Muscle layer of duodenum (tissue), 2 donors: ENCODE measurements at regions not wholly inside any gene's neighbourhood (a gene's known extent, or its start where the extent isn't known, plus 50 kb on each side); places are given as distances from the start of the nearest gene placed in this dataset.

Experiments
- H3K27ac ChIP-seq: one replicate; pipeline ENCODE4 v1.7.0; 2013; ENCODE audit warnings: mild to moderate bottlenecking, low read length
- H3K27me3 ChIP-seq: one replicate; pipeline ENCODE4 v1.7.0; 2013; ENCODE audit warnings: low read depth, mild to moderate bottlenecking, control low read depth, low read length
- H3K36me3 ChIP-seq, 2 donors: one replicate each; pipeline ENCODE4 v1.7.0; 2013; ENCODE audit warnings: low read length in 2 of 2, control low read depth in 1 of 2, mild to moderate bottlenecking in 1 of 2; ENCODE audit not compliant: insufficient read depth in 2 of 2, control insufficient read depth in 1 of 2
- H3K4me1 ChIP-seq, 2 donors: one replicate each; pipeline ENCODE4 v1.7.0; 2013; ENCODE audit warnings: low read length in 2 of 2, mild to moderate bottlenecking in 2 of 2, control low read depth in 1 of 2, moderate library complexity in 1 of 2; ENCODE audit not compliant: insufficient read depth in 2 of 2, control insufficient read depth in 1 of 2
- H3K4me3 ChIP-seq, 2 donors: one replicate each; pipeline ENCODE4 v1.7.0; 2013; ENCODE audit warnings: low read length in 2 of 2, low read depth in 1 of 2, mild to moderate bottlenecking in 1 of 2
- H3K9me3 ChIP-seq, 2 donors: one replicate each; pipeline ENCODE4 v1.7.0; 2013; ENCODE audit warnings: low read length in 2 of 2, control low read depth in 1 of 2, mild to moderate bottlenecking in 1 of 2; ENCODE audit not compliant: control insufficient read depth in 1 of 2
- donor health status: healthy.

GRCh38 chr16:9533042-9533441 is 441.6 kb downstream of the HAPSTR1 start:
- Histone ChIP-seq H3K36me3 (no peaks in the 10 kb centered on the region), H3K27me3 (no peaks in the 10 kb centered on the region), H3K4me1 (peaks cover 0 to 6% of the 10 kb centered on the region in 2 donors), H3K9me3 (no peaks in the 10 kb centered on the region), H3K27ac (no peak overlapping the region), H3K4me3 (no peak overlapping the region)

DNA sequence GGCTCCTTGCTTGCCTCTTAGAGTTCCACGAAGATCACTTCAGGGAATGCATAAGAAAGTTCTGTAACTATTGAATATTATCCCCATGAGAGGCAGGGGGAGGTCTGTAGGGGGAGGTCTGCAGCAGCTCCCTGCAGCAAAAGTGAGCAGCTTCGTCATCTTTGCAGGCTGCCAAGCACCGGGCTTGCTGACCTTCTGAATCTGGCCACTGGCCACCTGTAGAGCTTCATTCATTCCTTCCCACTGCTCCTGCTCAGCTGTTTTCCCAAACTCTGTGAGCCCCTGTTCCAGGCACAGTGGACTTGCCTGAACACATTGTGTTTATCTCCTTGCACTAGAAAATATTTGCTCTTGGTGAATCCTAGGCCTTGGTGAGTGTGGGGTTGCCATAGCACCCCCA is 443.3 kb downstream of the HAPSTR1 start:
- Histone ChIP-seq H3K27me3 (no peaks in the 10 kb centered on the region), H3K4me3 (no peak overlapping the region)

DNA sequence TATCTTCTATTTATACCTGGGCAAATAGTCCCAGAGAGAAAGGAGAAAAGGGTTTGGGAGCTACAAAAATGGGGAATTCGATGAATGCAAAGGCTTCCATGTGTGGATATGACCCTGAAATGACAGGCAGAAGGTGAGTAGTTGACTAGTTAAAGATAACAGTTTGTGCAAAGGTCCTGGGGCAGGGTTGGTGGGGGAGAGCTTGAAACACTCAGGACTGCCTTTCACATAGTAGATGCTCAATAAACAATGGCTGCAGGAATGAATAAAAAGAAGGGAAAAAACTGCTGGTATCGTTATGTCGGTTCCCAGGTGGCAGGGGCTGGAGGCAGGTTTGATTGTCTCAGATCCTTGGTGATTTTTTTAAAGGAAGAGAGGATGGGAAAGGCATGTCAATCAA is 445.5 kb downstream of the HAPSTR1 start:
- Histone ChIP-seq H3K36me3 (no peaks in the 10 kb centered on the region), H3K9me3 (peaks cover 0 to 6% of the 10 kb centered on the region in 2 donors), H3K27me3 (no peaks in the 10 kb centered on the region), H3K4me1 (peaks cover 0 to 6% of the 10 kb centered on the region in 2 donors), H3K27ac (no peak overlapping the region), H3K4me3 (no peak overlapping the region)

More for the DNA sequence above, 443.3 kb downstream of the HAPSTR1 start:
- no peaks in the 10 kb centered on the region for H3K36me3 ChIP-seq
- peaks cover 0 to 6% of the 10 kb centered on the region in 2 donors for H3K4me1 ChIP-seq
- H3K27ac ChIP-seq = no peak overlapping the region
- H3K9me3 ChIP-seq = peaks cover 0 to 6% of the 10 kb centered on the region in 2 donors

DNA sequence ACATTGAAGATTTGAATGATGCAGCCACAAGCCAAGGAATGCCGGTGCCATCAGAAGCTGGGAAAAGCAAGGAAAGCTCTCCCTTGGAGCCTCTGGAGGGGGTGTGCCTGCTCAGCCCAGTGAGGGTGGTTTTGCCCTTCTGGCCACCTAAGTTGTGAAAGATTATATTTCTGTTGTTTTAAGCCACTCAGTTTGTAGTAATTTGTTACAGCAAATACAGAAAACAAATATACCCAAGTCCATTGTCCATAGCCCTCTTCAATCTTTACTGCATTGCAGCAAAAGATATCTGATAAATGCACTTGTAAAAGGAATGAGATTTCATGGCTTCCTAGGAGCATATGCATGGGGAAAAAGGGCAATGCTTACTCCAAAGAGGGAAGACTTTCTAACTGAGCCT is 447.9 kb downstream of the HAPSTR1 start:
- Histone ChIP-seq H3K27ac (no peak overlapping the region), H3K4me3 (no peak overlapping the region), H3K9me3 (peaks cover 0 to 6% of the 10 kb centered on the region in 2 donors), H3K36me3 (no peaks in the 10 kb centered on the region), H3K27me3 (no peaks in the 10 kb centered on the region), H3K4me1 (peaks cover 0 to 6% of the 10 kb centered on the region in 2 donors)

GRCh38 chr16:9541723-9542122 is 450.3 kb downstream of the HAPSTR1 start:
- Histone ChIP-seq H3K27me3 (no peaks in the 10 kb centered on the region), H3K9me3 (peaks cover 0 to 6% of the 10 kb centered on the region in 2 donors), H3K36me3 (no peaks in the 10 kb centered on the region), H3K27ac (no peak overlapping the region), H3K4me1 (no peaks in the 10 kb centered on the region), H3K4me3 (no peak overlapping the region)

GRCh38 chr16:9542165-9542755 is 450.8 kb downstream of the HAPSTR1 start:
- H3K4me1 ChIP-seq = no peaks in the 10 kb centered on the region
- no peak overlapping the region for H3K4me3 ChIP-seq

DNA sequence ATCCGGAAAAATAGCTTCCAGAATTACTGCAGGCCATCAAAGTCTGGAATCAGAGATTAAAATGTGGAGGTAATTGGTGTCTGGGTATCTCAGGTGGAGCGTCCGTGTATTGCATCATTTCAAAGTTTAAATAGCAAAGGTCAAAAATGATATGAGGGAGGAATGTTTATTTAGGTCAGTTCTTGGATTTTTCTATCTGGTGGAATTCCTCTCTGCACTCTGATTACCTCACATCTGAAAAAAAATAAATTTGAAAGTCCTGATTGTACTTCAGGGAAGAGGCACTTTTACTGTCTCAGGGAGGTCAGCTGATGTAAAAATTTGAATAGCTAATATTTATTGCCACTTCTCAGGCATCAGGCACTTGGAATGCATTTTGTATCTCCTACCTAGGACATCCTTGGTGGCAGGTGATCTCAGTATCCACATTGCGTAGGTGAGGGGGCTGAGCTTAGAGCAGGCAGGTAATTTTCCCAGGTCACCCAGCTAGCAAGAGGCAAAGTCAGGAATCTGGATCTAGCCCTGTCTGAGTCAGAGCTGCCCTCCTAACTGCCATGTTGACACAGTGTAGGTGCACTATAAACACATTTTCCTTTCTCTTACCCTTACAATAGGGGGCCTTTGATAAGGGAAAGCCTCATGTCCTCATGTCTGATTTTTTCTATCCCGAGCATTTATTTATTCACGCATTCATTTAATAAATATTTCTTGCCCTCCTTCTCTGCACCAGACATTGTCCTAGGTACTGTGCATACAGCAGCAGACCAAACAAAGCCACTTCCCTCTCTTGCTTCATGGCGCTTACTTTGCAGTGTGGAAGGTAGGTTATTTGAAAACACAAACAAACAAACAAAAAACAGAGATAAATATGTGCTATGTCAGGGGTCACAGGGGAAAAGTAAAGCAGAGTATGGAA is 454.3 kb downstream of the HAPSTR1 start:
- Histone ChIP-seq H3K4me3 (no peak overlapping the region), H3K27ac (no peak overlapping the region), H3K4me1 (no peaks in the 10 kb centered on the region), H3K27me3 (no peaks in the 10 kb centered on the region), H3K36me3 (no peaks in the 10 kb centered on the region), H3K9me3 (no peaks in the 10 kb centered on the region)

More at GRCh38 chr16:9542165-9542755, 450.8 kb downstream of the HAPSTR1 start:
- no peaks in the 10 kb centered on the region for H3K36me3 ChIP-seq
- H3K27me3 ChIP-seq = no peaks in the 10 kb centered on the region
- peaks cover 0 to 6% of the 10 kb centered on the region in 2 donors for H3K9me3 ChIP-seq
- H3K27ac ChIP-seq = no peak overlapping the region

GRCh38 chr16:9546438-9546786 is 455.0 kb downstream of the HAPSTR1 start:
- Histone ChIP-seq H3K4me1 (no peaks in the 10 kb centered on the region), H3K9me3 (no peaks in the 10 kb centered on the region), H3K27me3 (no peaks in the 10 kb centered on the region), H3K4me3 (no peak overlapping the region), H3K27ac (no peak overlapping the region), H3K36me3 (no peaks in the 10 kb centered on the region)

GRCh38 chr16:9549487-9549886 is 458.0 kb downstream of the HAPSTR1 start:
- Histone ChIP-seq H3K27me3 (no peaks in the 10 kb centered on the region), H3K4me1 (no peaks in the 10 kb centered on the region), H3K4me3 (no peak overlapping the region), H3K36me3 (no peaks in the 10 kb centered on the region), H3K9me3 (peaks cover 0 to 4% of the 10 kb centered on the region in 2 donors), H3K27ac (no peak overlapping the region)

GRCh38 chr16:9555051-9555450 is 463.6 kb downstream of the HAPSTR1 start:
- Histone ChIP-seq H3K36me3 (no peaks in the 10 kb centered on the region), H3K4me3 (no peak overlapping the region)

DNA sequence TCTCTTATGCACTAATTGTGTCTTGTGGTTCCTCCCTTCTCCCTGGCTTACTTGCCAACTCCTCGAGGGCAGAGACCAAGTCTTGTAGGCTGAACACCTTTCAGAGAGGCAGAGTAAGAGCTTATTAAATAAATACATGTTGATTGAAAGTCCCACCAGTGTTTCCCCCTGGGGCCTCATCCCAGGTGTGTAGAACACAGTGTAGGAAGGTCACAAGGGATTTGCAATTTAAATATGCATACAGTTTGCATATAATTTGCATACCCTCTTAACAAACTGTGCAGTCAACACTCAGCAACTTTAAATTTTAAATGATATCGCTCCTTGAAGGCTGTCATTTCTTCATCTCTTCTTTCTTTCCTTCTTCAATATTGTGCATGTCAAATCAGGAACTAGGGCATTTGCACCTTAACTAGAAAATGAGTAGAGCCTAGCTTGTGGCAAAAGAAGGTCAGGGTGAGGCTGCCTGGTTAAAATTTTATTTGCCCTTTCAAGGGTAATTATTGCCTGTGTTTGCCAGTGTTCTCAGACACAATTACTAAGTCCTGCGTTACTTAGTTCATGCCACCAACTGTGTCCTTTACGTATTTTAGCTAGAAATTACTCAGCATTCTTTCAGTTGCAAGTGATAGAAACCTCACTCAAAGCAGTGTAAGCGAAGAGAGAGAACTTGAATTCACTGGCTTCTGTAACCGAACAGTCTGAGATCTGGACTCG is 465.7 kb downstream of the HAPSTR1 start:
- no peak overlapping the region for H3K4me3 ChIP-seq
- H3K4me1 ChIP-seq = no peaks in the 10 kb centered on the region
- no peaks in the 10 kb centered on the region for H3K36me3 ChIP-seq

More at GRCh38 chr16:9555051-9555450, 463.6 kb downstream of the HAPSTR1 start:
- Histone ChIP-seq H3K9me3 (peaks cover 0 to 4% of the 10 kb centered on the region in 2 donors), H3K4me1 (no peaks in the 10 kb centered on the region), H3K27ac (no peak overlapping the region), H3K27me3 (no peaks in the 10 kb centered on the region)

More for the DNA sequence above, 465.7 kb downstream of the HAPSTR1 start:
- peaks cover 0 to 4% of the 10 kb centered on the region in 2 donors for H3K9me3 ChIP-seq
- no peaks in the 10 kb centered on the region for H3K27me3 ChIP-seq
- no peak overlapping the region for H3K27ac ChIP-seq
